D721Med (cell line): ENCODE measurements at regions not wholly inside any gene's neighbourhood (a gene's known extent, or its start where the extent isn't known, plus 50 kb on each side); places are given as distances from the start of the nearest gene placed in this dataset.

Source experiments
- DNase-seq: peaks from one replicate; pipeline ENCODE4 v3.0.0; 2011; ENCODE audit warnings: low spot score; ENCODE audit not compliant: insufficient read length
- FAIRE-seq: peaks from 2 replicates; lab custom pipeline; 2011; peaks lifted over from hg19 to GRCh38; lab: Jason Lieb, UNC
- TF ChIP-seq, protein P1 (sequence below): IDR thresholded peaks from 2 replicates; pipeline ENCODE4 v1.5.1; 2012; ENCODE audit warnings: mild to moderate bottlenecking, control low read depth; ENCODE audit not compliant: insufficient read depth; ENCODE audit errors: missing control alignments

DNA sequence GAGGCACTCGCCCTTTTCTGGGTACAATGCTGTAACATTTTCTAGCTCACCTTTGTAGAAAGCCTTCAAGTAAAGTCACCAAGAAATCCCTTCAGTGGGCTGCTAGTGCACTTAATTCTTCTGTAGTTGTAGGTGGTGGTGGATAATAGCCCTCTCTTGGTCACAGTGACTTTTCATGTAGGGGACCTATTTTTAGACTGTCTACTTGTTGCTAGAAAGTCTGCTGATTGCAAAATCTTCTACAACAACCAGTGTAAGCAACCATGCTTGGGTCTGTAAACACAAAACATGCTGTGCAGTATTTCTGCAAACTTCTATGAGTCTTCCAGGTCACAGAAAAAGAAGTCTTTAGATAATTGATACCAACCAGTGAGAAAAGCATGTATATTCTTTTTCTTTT lies 55.6 kb downstream of the PBDC1 start:
- FAIRE-seq = no peak
- DNase-seq = no peak
- TF ChIP-seq, protein P1, sequence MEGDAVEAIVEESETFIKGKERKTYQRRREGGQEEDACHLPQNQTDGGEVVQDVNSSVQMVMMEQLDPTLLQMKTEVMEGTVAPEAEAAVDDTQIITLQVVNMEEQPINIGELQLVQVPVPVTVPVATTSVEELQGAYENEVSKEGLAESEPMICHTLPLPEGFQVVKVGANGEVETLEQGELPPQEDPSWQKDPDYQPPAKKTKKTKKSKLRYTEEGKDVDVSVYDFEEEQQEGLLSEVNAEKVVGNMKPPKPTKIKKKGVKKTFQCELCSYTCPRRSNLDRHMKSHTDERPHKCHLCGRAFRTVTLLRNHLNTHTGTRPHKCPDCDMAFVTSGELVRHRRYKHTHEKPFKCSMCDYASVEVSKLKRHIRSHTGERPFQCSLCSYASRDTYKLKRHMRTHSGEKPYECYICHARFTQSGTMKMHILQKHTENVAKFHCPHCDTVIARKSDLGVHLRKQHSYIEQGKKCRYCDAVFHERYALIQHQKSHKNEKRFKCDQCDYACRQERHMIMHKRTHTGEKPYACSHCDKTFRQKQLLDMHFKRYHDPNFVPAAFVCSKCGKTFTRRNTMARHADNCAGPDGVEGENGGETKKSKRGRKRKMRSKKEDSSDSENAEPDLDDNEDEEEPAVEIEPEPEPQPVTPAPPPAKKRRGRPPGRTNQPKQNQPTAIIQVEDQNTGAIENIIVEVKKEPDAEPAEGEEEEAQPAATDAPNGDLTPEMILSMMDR = no peak

DNA sequence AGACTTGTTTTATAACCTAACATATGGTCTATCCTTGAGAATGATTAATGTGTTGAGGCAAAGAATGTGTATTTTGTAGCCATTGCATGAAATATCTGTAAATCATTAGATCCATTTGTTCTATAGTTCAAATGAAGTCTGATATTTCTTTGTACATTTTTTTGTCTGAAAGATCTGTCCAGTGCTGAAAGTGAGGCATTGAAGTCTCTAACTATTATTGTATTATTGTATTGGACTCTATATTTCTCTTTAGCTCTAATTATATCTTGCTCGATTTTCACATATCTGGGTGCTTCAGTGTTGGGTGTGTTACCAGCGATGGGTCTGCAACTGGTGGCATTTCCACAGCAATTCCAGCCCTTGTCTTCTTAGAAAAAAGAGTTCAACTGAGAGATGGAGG lies 76.0 kb downstream of the PBDC1 start:
- no peak for FAIRE-seq
- TF ChIP-seq, protein P1 = no peak
- no peak for DNase-seq

DNA sequence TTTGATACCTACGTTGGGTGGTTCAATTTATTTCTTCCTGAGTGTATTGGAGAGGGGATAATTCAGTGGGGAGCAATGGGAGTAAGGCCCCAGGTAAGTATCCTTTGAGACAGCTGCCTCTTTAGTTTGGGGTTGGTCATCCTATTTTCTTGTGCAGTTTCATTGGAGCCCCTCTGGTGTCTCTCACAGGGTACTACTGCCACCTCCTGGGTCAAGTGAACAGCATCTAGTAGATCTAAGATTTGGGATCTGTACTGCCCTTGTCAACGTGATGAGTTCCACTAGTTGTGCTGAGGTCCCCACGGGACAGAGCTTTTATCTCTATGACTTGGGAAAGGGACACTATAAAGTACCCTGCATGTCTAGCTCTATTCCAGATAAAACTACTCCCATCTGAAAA lies 80.6 kb downstream of the PBDC1 start:
- no peak for DNase-seq
- FAIRE-seq = no peak
- TF ChIP-seq, protein P1 = peak; percentile 44

DNA sequence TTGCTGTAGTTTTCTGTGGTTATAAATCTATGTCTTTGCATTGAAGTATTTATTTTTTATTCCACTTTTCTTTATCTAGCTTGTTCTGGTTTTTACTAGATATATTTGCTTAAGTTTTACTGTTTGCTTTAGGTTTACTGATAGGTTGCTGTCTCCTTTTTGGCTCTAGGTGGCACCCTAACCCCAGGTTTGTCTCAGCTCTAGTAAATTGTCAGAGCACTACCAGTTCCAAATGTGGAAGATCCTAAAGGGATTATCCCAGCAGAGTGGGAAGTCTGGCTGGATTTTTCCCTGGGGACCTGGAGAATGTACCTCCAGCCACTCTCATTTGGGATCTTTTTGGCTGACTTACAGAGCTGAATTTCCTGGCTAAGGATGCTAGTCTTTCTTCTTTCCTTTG lies 106.1 kb downstream of the PBDC1 start:
- DNase-seq (peak; percentile 9), FAIRE-seq (peak; percentile 84)
- TF ChIP-seq, protein P1 = peak; percentile 69
